ENCODE measurements at regions not wholly inside any gene's neighbourhood (a gene's known extent, or its start where the extent isn't known, plus 50 kb on each side); places are given as distances from the start of the nearest gene placed in this dataset.

DNA sequence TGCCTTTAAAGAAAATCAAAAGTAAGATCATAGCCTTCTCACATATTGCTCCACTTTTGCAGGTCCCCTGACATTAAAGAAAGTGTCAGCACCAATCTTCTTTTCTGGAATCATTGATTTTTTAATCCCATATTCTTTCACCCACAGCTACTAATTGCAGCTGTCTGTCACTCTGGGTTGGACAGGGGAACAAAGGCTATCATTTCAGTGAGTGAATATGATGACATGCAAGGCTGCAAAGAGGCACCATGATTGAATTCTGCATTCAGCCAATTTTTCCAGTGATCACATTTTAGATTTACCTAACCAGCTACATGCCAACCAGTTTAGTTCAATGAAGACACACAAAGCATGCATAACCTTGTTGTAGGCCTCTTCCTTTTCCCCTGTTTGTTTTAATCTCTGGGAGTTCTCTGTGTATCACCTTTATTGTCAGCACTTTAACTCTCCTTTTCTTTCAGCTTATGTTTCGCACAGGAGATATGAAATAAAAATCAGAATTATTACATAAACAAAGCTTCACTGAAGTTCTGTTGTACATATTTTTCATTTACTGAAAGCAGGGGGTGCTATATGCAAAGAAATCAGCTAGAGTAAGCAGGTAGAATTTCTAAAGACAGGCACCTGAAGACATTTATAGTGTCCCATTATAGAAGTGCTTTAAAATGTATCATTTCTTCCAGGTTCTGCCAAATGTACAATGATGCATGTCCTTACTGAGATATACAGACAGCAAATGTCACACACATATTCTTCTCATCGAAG, 584.8 kb downstream of the PLA2G4A start:
- no peak for DNase-seq (ENCODE audit: low read depth in 2 of 3, low spot score in 2 of 3)

DNA sequence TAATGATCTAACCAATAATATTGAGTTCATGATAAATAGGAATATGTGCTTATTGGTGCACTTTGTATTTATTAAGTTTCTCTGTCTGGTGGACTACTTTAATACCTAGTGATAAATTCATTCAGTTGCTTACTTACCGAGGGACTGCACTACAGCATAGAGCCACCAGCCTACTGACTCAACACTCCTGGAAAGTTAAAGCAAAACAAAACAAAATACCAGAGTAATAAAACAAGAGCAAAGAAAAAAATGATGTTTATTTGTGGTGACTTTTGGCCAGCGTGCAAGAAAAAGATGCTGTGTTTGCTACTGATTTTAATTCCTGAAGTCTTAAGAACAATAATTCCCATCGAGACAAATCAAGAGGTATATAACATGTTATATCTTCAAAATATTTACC, 586.3 kb downstream of the PLA2G4A start:
- DNase-seq (ENCODE audit: low read depth in 2 of 3, low spot score in 2 of 3): no peak

DNA sequence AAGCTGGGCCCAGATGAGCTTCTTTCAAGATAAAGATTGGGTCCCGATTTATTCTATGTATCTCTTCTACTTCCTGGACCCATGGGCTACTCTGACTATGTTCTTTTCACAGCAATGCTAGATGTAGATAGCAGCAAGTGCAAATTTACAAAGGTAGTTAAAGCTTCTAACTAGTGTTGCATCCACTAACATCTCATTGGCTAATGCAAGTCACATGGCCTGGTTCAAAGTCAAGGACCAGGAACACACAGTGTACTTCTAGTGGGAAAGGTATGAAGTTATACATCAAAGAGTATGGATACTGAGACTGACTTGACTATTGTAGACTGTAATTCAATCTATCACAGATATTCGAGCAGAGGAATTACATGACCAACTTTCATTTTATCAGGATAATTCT, 588.8 kb downstream of the PLA2G4A start:
- no peak for DNase-seq (ENCODE audit: low read depth in 2 of 3, low spot score in 2 of 3)

DNA sequence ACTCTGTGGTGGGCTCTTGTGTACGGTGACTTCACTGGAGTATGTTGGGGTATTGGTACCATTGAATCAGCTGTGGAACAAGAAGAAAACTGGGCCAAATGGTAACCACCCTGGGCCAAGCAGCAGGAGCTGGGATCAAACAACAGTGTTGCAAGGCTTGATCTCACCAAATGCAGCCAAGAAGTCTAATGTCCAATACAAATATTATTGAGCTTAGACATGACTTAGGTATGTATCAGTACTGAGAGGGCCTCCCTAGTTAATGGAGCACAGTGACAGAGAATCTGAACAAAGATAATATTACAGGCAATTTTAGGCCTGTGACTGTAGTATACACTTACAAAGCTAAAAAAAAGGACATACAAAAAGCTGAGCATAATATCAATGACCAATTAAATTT, 604.8 kb downstream of the PLA2G4A start:
- DNase-seq (ENCODE audit: low read depth in 2 of 3, low spot score in 2 of 3): no peak

DNA sequence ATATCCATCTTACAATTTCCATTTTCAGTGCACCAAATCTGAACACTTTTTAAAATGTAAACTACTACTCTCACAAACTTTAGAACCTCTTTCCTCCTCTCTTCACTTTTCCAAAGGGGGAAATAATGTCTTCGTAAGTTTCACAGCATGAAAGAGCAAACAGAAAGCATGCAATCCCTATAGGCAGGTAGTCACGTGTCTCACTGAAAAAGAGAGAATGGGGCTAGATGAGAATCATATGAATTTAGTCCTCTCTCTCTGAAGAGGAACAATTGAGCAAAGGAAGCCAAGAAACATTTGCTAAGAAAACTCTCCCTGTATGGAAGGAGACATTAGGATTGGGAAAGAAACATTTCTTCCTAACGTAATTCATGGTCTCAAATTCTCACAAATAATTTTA, 613.9 kb downstream of the PLA2G4A start:
- DNase-seq (ENCODE audit: low read depth in 2 of 3, low spot score in 2 of 3): no peak

DNA sequence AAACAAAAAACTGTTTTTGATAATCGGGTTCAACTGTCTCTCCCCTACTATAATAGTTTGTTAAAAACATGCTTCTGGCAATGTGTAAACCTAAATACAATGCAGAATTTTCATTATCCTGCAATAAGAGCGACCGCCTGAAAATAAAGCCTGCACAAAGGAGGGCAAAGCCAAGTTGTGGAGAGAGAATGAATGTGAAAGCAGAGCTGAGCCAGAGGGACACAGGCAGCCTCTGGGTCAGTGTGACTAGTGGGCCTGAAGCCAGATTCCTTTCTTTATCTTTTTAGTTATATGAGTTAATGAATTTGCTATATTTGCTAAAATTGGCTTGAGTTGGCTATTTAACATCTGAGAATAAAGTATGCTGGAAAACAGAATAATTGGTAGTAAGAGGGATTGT, 615.2 kb downstream of the PLA2G4A start:
- DNase-seq (ENCODE audit: low read depth in 2 of 3, low spot score in 2 of 3): no peak

DNA sequence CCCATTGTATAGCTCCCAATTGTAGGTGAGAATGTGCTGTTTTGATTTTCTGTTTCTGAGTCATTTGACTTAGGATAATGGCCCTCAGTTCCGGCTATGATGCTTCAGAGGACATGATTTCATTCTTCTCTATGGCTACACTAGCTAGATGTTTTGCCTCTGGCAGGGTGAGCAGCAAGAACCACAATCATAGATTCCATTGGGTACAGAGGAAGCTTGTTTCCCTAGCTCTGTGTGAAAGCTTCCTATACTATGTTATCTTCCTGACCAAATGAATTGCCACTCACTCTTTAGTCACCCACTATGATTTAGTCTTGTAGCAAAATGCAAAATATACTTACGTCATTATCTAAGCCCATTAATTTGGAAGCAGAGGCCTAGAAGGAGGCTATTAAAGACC, 616.3 kb downstream of the PLA2G4A start:
- DNase-seq (ENCODE audit: low read depth in 2 of 3, low spot score in 2 of 3): no peak

DNA sequence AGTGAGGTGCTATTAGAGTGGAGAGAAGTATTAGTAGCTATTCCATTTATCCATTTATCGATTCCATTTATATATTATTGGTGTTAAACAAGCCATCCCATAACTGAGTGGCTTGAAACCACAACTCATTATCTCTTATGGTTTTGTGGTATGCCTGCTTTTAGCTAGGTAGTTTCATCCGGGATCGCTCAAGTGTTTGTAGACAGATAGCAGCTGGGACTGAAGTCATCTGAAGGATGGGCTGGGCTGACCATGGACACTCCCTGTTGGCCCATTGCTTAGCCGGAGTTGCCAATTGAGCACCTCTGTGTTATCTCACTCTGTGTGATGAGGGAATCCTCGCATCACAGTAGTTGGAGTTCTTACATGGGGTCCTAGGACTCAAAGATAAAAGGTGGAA, 622.5 kb downstream of the PLA2G4A start:
- no peak for DNase-seq (ENCODE audit: low read depth in 2 of 3, low spot score in 2 of 3)

DNA sequence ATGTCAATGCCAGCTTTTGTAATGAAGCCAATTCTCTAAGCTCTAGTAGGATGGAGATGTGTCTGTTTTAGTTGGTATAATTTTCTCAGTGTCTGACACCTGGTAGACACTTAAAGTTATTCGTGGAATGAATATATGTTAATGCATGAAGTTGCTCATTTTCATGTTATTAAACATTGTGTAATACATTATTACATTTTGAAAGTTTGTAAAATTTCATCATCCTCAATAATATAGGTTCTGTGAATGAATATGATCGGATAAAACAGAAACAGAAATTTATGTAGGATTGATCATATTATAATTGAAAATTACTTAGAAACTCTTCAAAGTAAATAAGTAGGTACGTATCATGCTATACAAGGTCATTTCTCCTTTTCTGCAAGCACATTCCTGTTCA, 625.3 kb downstream of the PLA2G4A start:
- DNase-seq (ENCODE audit: low read depth in 2 of 3, low spot score in 2 of 3): no peak

DNA sequence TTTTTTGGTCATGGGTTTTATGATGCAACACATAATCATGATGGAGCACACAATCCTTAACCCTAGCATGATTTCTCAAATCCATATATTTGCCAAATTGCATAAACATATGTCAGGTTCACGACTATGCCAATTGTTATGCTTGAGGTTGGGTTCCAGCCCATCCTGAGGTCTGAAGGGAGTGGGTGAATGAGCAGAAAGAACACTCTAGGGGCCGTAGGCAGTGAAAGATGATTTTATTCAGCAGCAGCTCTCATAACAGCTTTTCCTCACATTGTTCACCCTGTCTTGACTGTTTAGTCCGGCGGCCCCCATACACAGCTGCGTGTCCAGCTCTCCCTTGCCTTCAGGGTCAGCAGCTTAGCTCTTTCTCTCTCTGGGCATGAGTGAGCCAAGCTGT, 627.7 kb downstream of the PLA2G4A start:
- no peak for DNase-seq (ENCODE audit: low read depth in 2 of 3, low spot score in 2 of 3)

DNA sequence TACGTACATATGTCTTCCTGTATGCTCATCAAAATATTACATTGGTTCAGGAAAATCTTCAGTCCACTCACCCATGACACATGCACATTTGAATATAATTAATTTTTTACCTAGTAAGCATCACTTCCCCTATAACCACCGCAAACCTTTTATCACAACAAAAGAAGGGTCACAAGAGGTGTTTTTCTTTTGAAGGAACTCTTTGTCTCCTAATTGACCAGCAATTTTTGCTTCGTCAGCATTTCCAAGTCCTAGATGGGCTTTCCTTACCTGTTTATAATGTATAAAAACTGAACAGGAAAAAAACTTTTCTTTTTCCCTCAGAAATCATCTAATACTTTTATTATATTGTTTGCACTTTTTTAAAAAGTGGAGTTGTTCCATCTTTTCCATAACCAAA, 631.3 kb downstream of the PLA2G4A start:
- DNase-seq (ENCODE audit: low read depth in 2 of 3, low spot score in 2 of 3): no peak

DNA sequence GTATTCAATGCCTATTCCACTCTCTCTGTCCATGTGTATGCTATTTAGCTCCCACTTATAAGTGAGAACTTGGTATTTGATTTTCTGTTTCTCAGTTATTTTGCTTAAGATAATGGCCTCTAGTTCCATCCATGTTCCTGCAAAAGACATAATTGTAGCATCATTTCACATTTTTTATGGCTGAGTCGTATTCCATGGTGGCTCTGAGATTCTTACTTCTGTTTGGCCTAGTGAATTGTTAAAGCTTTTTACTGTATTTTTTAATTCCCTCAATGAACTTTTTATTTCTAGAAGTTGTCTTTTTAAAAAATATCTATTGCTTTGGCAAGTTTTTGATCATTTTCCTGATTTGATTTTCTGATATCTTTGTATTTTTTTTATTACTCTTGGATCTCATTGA, 635.6 kb downstream of the PLA2G4A start:
- no peak for DNase-seq (ENCODE audit: low read depth in 2 of 3, low spot score in 2 of 3)

DNA sequence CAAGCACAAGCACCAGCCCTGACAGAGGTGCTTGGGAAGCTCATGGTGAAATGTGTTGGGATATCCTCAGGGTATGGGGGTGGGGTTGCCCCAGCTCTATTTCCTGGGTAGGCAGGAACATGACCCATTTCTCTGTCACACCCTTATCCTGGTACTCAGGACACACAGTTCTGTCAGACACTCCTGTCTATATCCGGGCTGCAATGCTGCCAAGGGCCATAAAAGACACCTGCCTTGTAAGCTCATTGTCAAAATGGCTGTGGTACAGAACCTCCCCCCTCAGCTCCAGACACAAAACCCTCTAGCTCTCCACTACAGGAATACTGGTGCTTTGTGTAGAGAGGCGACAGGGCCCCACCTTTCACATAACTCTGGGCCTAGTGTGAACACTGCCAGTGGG, 636.7 kb downstream of the PLA2G4A start:
- no peak for DNase-seq (ENCODE audit: low read depth in 2 of 3, low spot score in 2 of 3)

DNA sequence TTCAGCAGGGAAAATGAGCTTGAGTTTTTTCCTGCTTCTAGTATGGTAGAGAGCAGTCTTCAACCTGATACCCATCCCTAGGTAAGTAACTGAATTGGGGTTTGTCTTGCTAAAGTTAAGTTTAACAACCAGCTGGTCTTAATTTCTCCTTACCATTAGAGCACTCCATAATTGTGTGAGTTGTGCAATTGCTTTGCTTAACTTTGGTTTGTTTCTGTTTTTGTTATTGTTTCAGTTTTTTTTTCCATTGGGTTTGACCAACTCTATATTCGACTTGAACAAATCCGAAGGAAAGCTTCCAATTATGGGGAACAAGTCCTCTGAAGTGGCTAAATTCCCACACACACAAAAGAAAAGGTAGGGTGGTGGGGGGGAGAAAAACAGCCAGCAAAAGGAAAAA, 641.1 kb downstream of the PLA2G4A start:
- no peak for DNase-seq (ENCODE audit: low read depth in 2 of 3, low spot score in 2 of 3)

DNA sequence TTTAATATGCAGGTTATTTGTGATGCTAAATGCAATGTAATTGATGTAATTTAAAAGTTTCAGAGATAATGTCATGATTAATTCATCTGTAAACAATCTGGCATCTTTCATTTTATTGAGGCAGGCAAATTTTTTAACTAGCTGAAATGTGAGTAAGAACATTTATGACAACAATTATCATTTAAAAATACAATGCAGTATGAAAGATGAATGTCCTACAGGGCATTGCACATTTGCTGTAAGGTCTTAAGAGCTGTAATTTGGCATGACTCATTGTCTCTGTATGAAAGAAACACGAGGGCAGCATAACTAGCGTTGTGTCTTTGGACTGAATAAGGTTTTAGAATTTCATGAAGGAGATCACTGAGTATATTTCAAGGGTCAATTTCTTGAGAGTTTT, 642.8 kb downstream of the PLA2G4A start:
- no peak for DNase-seq (ENCODE audit: low read depth in 2 of 3, low spot score in 2 of 3)

DNA sequence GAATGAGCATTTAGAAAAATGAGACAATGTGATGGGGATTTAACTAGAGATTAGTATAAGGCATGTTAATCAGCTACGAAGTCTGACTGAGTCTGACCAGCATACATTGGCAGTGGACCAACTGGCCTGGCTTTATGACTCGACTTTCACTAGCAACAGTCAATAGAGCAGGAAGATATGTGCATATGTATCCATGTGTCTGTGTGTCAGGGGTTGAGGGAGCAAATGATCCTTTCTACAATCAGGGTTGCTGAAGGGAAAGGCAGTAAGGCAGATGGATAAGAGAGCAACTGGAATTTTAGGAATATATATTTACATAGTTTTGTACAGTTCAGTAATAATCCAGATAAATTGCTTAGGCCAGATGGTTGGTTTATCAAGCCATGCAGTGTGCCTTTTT, 645.6 kb downstream of the PLA2G4A start:
- DNase-seq (ENCODE audit: low read depth in 2 of 3, low spot score in 2 of 3): no peak

DNA sequence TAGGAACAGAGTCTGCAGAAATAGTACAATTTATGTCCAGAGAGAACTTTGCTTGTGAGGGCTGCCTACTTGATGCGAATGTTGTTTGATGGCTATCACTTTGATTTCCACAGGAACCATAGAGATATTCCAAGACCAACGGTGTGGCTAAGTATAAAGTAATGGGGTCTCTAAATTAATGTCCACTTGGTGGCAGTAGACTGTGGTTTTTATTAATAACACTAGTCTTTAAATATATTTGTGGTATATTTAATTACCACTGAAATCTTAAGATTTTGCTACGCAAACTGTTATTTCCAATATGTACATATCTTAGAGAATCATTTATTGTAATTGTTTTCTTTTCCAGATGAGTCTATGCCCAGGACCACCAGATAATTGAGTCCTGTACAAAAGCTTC, 647.9 kb downstream of the PLA2G4A start:
- DNase-seq (ENCODE audit: low read depth in 2 of 3, low spot score in 2 of 3): peak in 1 of 3 donors; percentile 2

DNA sequence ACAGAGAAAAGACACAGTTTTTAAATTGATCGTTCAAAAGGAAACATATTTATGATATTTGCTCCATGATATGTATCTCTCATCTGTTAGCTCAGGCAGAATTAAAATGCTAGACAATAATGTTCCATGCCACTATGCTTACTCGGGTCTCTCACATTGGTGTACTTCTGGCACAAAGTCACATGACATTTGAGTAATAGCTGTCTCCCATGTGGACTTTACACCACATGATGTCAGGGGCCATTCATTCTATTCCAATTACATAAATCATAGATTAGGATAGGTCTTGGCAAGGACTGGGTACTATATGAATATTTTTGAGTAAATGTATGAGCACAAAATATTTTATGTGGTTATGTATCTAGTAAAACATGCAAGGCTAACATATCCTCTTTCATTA, 648.4 kb downstream of the PLA2G4A start:
- DNase-seq (ENCODE audit: low read depth in 2 of 3, low spot score in 2 of 3): no peak

DNA sequence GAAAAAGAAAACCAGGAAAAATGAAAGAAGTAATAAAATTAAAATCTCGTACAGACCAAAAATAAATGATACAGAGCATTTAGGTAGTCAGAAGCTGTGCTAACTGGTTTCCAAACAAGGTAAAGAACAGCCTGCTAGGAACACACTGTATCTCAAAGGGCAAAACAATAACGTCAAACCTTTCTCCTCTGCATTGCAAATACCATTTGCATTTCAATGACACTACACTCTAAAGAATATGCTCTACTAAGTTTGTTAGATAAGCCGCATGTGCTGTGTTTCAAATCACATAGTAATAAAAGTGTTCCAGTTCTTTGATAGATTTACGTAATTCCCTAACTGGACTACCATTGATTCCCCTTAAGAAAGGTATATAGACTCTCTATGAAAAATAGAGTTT, 648.8 kb downstream of the PLA2G4A start:
- DNase-seq (ENCODE audit: low read depth in 2 of 3, low spot score in 2 of 3): no peak

DNA sequence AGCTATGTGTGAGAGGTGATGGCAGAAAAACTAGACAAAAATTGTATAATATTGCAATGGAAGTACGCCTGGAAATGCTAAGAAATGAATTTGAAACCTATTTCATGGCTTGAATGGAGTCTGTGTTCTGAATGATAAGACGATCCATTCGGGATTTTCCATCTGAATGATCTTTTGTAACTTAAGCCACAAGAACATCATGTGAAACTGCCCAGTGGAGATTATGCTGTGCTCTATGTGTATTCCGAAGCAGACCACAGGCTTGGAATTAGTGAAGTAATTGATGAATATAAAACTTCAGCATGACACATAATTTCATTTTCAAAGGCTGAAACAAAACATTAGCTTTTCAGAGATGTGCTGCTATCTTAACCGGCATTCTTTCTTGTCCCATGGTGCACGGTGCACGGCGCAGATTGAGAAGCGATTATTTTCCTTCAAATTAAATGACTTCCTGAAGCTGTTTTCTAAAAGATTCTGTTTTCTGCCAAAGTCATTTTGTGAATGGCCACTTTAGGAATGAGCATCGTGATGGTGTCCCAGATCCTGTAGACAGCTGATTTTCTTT, 652.9 kb downstream of the PLA2G4A start:
- no peak for DNase-seq (ENCODE audit: low read depth in 2 of 3, low spot score in 2 of 3)

DNA sequence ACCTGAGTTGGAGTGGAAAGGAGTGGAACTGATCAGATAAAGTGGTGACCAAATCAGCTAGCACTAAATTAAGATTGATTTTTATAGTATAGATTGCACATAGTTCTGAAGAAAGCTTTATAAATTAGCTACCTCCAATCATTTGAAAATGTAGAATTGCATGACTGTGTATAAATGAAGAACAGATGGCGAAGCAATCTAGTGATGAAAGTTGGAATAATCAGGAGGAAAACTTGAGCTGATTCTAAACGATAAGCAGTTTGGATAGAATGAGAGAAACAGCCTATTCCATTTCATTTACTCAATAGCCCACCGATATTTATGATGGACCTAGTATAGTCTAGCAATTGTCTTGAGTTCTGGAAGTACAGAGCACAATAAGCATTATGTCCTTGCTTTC, 661.5 kb downstream of the PLA2G4A start:
- no peak for DNase-seq (ENCODE audit: low read depth in 2 of 3, low spot score in 2 of 3)

DNA sequence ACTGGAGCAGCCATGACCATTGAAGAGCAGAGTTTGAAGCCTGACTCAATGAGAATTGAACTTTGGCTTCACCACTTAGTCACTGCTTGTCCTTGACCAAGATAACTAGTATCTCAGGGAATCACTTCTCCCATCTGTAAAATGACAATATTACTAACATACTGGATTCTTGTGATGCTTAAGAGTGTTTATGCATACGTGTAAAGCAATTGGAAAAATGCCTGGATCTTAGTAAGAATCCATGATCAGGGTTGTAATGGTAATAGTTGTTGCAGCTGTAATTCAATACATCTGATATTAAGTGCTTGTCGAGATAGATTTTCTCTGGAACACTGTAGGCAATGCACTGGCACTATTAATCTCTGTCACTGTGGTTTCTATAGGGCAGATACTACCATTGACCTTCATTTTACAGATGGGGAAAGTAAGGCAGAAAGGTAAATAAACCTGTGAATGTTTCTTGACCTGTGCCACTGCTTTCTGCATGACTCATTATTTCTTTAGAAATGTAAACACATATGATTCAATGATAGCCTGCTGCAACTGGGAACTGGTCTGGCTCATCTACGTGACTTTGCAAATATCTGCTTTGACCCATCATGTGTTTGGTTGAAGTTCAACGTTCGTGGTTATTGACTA, 662.5 kb downstream of the PLA2G4A start:
- DNase-seq (ENCODE audit: low read depth in 2 of 3, low spot score in 2 of 3): no peak
